HCT116 (cell line): ENCODE measurements at regions not wholly inside any gene's neighbourhood (a gene's known extent, or its start where the extent isn't known, plus 50 kb on each side); places are given as distances from the start of the nearest gene placed in this dataset.

Experiments
- ATAC-seq: fragments of 200-7000 bp; cut with Tn5 transposase; 2 replicates; pipeline ENCODE4 v1.9.1; 2020; ENCODE audit warnings: mild to moderate bottlenecking, moderate library complexity
- BruUV-seq: library from RNA; stranded (reverse); fragments of 400-500 nt; replicated peaks from 2 replicates; lab custom pipeline; 2021; lab: Mats Ljungman, UMichigan
- CTCF ChIA-PET: fragments of 300-600 bp; sonication (Branson Sonifier 250); formaldehyde crosslinking; loops from one replicate; lab custom pipeline; 2021; ENCODE audit warnings: antibody characterized with exemption; lab: Charles Lee
- POLR2A ChIA-PET: fragments of 300-600, 350-600 bp; sonication (Branson Sonifier 250); formaldehyde crosslinking; loops from one replicate; lab custom pipeline; 2021; ENCODE audit warnings: antibody characterized with exemption; lab: Charles Lee
- RAD21 ChIA-PET, 2 experiments: fragments of 300-600 bp; sonication (Branson Sonifier 250); formaldehyde crosslinking; loops; one replicate each; lab custom pipeline; 2023; ENCODE audit warnings: low total read pairs in 2 of 2; ENCODE audit not compliant: uncharacterized antibody in 2 of 2, unreplicated experiment in 2 of 2, low non-redundant PET in 1 of 2; lab: Charles Lee
- DNase-seq: peaks from one replicate; pipeline ENCODE4 v3.0.0-alpha.2; 2010; ENCODE audit warnings: low read depth, low spot score
- H2AFZ ChIP-seq: fragments of 200-600 bp; shearing (Covaris generic), sonication (generic); 2 replicates; pipeline ENCODE4 v1.6.1; 2017; ENCODE audit warnings: low read depth, mixed run types, mixed read lengths, antibody characterized with exemption, low read length; ENCODE audit not compliant: poor library complexity, severe bottlenecking
- H3K27ac ChIP-seq: 2 replicates; pipeline ENCODE4 v1.5.1; 2012; ENCODE audit warnings: low read depth, low read length
- H3K27me3 ChIP-seq: fragments of 200-600 bp; sonication (generic); 2 replicates; pipeline ENCODE4 v1.6.1; 2016; ENCODE audit warnings: mixed run types, low read length, mixed read lengths; ENCODE audit not compliant: insufficient read depth
- H3K36me3 ChIP-seq, 2 experiments: fragments of 200-500 bp in 1 of 2; fragments of 200-600 bp in 1 of 2; sonication (Bioruptor generic) in 1 of 2; sonication (generic) in 1 of 2; 2 replicates each; pipeline versions ENCODE4 v1.5.1 to v1.6.1; 2014 to 2016; ENCODE audit warnings: low read length in 2 of 2, inconsistent platforms in 1 of 2, mixed read lengths in 1 of 2, mixed run types in 1 of 2; ENCODE audit not compliant: insufficient read depth in 2 of 2, control insufficient read depth in 1 of 2
- H3K4me1 ChIP-seq, 2 experiments: fragments of 200-600 bp in 1 of 2; sonication (generic) in 1 of 2; 2 replicates each; pipeline versions ENCODE4 v1.5.1 to v1.6.1; 2012 to 2017; ENCODE audit warnings: low read length in 2 of 2, inconsistent platforms in 1 of 2, mild to moderate bottlenecking in 1 of 2, mixed read lengths in 1 of 2, mixed run types in 1 of 2, moderate library complexity in 1 of 2; ENCODE audit not compliant: insufficient read depth in 2 of 2, control insufficient read depth in 1 of 2
- H3K4me2 ChIP-seq: fragments of 200-600 bp; sonication (generic); 2 replicates; pipeline ENCODE4 v1.6.1; 2017; ENCODE audit warnings: mixed run types, low read length, mixed read lengths
- H3K4me3 ChIP-seq, 2 experiments: fragments of 200-600 bp in 1 of 2; sonication (generic) in 1 of 2; replicated peaks in 1 of 2; 2 replicates each; pipeline ENCODE4 v1.5.1; 2011 to 2016; ENCODE audit warnings: low read length in 2 of 2, control low read depth in 1 of 2, low read depth in 1 of 2, mild to moderate bottlenecking in 1 of 2, mixed read lengths in 1 of 2, mixed run types in 1 of 2
- H3K79me2 ChIP-seq: fragments of 200-600 bp; sonication (generic); 2 replicates; pipeline ENCODE4 v1.6.1; 2017; ENCODE audit warnings: mild to moderate bottlenecking, mixed run types, low read length, moderate library complexity, mixed read lengths; ENCODE audit not compliant: insufficient read depth
- H3K9ac ChIP-seq: fragments of 200-600 bp; sonication (generic); 2 replicates; pipeline ENCODE4 v1.6.1; 2016; ENCODE audit warnings: low read length, mixed read lengths
- H3K9me2 ChIP-seq: fragments of 200-600 bp; sonication (generic), shearing (Covaris generic); 2 replicates; pipeline ENCODE4 v1.6.1; 2017; ENCODE audit warnings: mixed run types, mild to moderate bottlenecking, moderate library complexity; ENCODE audit not compliant: insufficient read depth
- H3K9me3 ChIP-seq, 2 experiments: fragments of 200-500 bp in 1 of 2; fragments of 200-600 bp in 1 of 2; sonication (Bioruptor generic) in 1 of 2; sonication (generic) in 1 of 2; 2 replicates each; pipeline ENCODE4 v1.6.1; 2014 to 2017; ENCODE audit warnings: low read length in 2 of 2, mixed read lengths in 2 of 2, inconsistent platforms in 1 of 2, low read depth in 1 of 2, mild to moderate bottlenecking in 1 of 2, mixed run types in 1 of 2, moderate library complexity in 1 of 2; ENCODE audit not compliant: control insufficient read depth in 1 of 2, insufficient read depth in 1 of 2
- H4K20me1 ChIP-seq: fragments of 200-600 bp; sonication (generic), shearing (Covaris generic); 2 replicates; pipeline ENCODE4 v1.6.1; 2017; ENCODE audit warnings: mixed run types, mild to moderate bottlenecking, moderate library complexity; ENCODE audit not compliant: insufficient read depth
- CBX3 ChIP-seq: IDR thresholded peaks from 2 replicates; pipeline ENCODE4 v1.6.1; 2012; ENCODE audit warnings: low read depth
- CEBPB ChIP-seq: IDR thresholded peaks from 2 replicates; pipeline ENCODE4 v1.6.1; 2012; ENCODE audit warnings: low read depth
- EGR1 ChIP-seq: IDR thresholded peaks from 2 replicates; pipeline ENCODE4 v1.6.1; 2012; ENCODE audit warnings: low read depth
- ELF1 ChIP-seq: IDR thresholded peaks from 2 replicates; pipeline ENCODE4 v1.6.1; 2012; ENCODE audit warnings: low read depth, borderline replicate concordance
- EZH2 ChIP-seq: fragments of 200-600 bp; sonication (generic); IDR thresholded peaks from 2 replicates; pipeline ENCODE4 v1.6.1; 2017; ENCODE audit warnings: antibody characterized with exemption, mixed run types
- EZH2phosphoT487 ChIP-seq: fragments of 200-600 bp; IDR thresholded peaks from 2 replicates; pipeline ENCODE4 v1.6.1; 2018; ENCODE audit warnings: antibody characterized with exemption, borderline replicate concordance
- JUND ChIP-seq: IDR thresholded peaks from 2 replicates; pipeline ENCODE4 v1.6.1; 2012
- POLR2AphosphoS5 ChIP-seq: IDR thresholded peaks from 2 replicates; pipeline ENCODE4 v1.6.1; 2011; ENCODE audit warnings: mild to moderate bottlenecking, low read depth, low read length, moderate library complexity
- RAD21 ChIP-seq: IDR thresholded peaks from 2 replicates; pipeline ENCODE4 v1.6.1; 2012; ENCODE audit warnings: low read depth, mild to moderate bottlenecking
- REST ChIP-seq: IDR thresholded peaks from 2 replicates; pipeline ENCODE4 v1.6.1; 2012; ENCODE audit warnings: low read depth
- SIN3A ChIP-seq: IDR thresholded peaks from 2 replicates; pipeline ENCODE4 v1.6.1; 2012; ENCODE audit warnings: low read depth
- SP1 ChIP-seq: IDR thresholded peaks from 2 replicates; pipeline ENCODE4 v1.6.1; 2012; ENCODE audit warnings: low read depth
- SRF ChIP-seq: IDR thresholded peaks from 2 replicates; pipeline ENCODE4 v1.6.1; 2012; ENCODE audit warnings: low read depth
- YY1 ChIP-seq: IDR thresholded peaks from 2 replicates; pipeline ENCODE4 v1.6.1; 2011; ENCODE audit warnings: low read length, low read depth, moderate library complexity, mild to moderate bottlenecking; ENCODE audit not compliant: insufficient replicate concordance; ENCODE audit errors: extremely low read depth
- ZFX ChIP-seq: fragments of 450-650 bp; IDR thresholded peaks from 2 replicates; pipeline ENCODE4 v1.6.1; 2017
- ZNF274 ChIP-seq: fragments of 200-500 bp; sonication (Bioruptor generic); IDR thresholded peaks from 2 replicates; pipeline ENCODE4 v1.6.1; 2014; ENCODE audit warnings: mild to moderate bottlenecking, low read depth, low read length, inconsistent platforms
- intact Hi-C: fragments of 100-400 bp; cut with micrococcal nuclease; formaldehyde crosslinking; loops from 2 replicates; pipeline ENCODE4 v1.10.0; 2022
- TF ChIP-seq, protein P1 (sequence below): IDR thresholded peaks from 2 replicates; pipeline ENCODE4 v1.6.1; 2012
- TF ChIP-seq, protein P2 (sequence below): IDR thresholded peaks from 2 replicates; pipeline ENCODE4 v1.6.1; 2012
- TF ChIP-seq, protein P3 (sequence below), 3 experiments: fragments of 200-600 bp in 1 of 3; sonication (generic) in 1 of 3; IDR thresholded peaks in 2 of 3; conservative IDR thresholded peaks in 1 of 3; 2 replicates each; pipeline ENCODE4 v1.5.1; 2012 to 2017; ENCODE audit warnings: low read depth in 2 of 3, low read length in 2 of 3, antibody characterized with exemption in 1 of 3, borderline replicate concordance in 1 of 3, control low read depth in 1 of 3, mild to moderate bottlenecking in 1 of 3, mixed read lengths in 1 of 3, mixed run types in 1 of 3, moderate library complexity in 1 of 3; ENCODE audit not compliant: insufficient read depth in 1 of 3

DNA sequence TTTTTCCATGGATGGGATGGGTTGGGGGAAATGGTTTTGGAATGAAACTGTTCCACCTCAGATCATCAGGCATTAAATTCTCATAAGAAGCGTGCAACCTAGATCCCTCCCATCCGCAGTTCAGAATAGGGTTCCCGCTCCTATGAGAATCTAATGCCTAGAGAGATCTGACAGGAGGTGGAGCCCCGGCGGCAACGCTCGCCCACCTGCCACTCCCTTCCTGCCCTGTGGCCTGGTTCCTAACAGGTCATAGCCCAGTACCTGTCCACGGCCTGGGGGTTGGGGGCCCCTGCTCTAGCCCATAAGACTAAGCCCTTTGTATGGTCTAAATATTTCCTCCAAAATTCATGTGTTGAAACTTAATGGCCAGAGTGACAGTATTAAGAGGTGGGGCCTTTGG lies 92.3 kb upstream of the SALL4 start:
- Histone ChIP-seq H3K79me2 (no peaks in the 10 kb centered on the region), H3K36me3 (no peaks in the 10 kb centered on the region), H3K4me1 (peaks cover 0 to under 1% of the 10 kb centered on the region in 2 experiments; a peak in 2 of 4 replicates), H3K27me3 (no peaks in the 10 kb centered on the region), H4K20me1 (no peaks in the 10 kb centered on the region), H3K27ac (no peak overlapping the region), H3K4me3 (no peak overlapping the region), H3K9me2 (no peaks in the 10 kb centered on the region), H2AFZ (no peak overlapping the region), H3K9ac (no peak overlapping the region), H3K4me2 (no peak overlapping the region), H3K9me3 (no peaks in the 10 kb centered on the region)
- intact Hi-C loops: no loop called here
- TF ChIP-seq CEBPB (no peak), ZNF274 (no peak), EZH2 (no peak), ELF1 (no peak), SIN3A (no peak), POLR2AphosphoS5 (no peak), EGR1 (no peak), REST (no peak), RAD21 (no peak), ZFX (no peak), JUND (no peak), EZH2phosphoT487 (no peak), CBX3 (no peak), SRF (no peak), YY1 (no peak), SP1 (no peak)
- TF ChIP-seq, protein P1, sequence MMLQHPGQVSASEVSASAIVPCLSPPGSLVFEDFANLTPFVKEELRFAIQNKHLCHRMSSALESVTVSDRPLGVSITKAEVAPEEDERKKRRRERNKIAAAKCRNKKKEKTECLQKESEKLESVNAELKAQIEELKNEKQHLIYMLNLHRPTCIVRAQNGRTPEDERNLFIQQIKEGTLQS: no peak
- TF ChIP-seq, protein P2, sequence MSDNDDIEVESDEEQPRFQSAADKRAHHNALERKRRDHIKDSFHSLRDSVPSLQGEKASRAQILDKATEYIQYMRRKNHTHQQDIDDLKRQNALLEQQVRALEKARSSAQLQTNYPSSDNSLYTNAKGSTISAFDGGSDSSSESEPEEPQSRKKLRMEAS: no peak
- TF ChIP-seq, protein P3, sequence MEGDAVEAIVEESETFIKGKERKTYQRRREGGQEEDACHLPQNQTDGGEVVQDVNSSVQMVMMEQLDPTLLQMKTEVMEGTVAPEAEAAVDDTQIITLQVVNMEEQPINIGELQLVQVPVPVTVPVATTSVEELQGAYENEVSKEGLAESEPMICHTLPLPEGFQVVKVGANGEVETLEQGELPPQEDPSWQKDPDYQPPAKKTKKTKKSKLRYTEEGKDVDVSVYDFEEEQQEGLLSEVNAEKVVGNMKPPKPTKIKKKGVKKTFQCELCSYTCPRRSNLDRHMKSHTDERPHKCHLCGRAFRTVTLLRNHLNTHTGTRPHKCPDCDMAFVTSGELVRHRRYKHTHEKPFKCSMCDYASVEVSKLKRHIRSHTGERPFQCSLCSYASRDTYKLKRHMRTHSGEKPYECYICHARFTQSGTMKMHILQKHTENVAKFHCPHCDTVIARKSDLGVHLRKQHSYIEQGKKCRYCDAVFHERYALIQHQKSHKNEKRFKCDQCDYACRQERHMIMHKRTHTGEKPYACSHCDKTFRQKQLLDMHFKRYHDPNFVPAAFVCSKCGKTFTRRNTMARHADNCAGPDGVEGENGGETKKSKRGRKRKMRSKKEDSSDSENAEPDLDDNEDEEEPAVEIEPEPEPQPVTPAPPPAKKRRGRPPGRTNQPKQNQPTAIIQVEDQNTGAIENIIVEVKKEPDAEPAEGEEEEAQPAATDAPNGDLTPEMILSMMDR (IDR thresholded peaks at IDR 0.05 in 2 of 3, conservative IDR thresholded peaks at IDR 0.05 in 1 of 3; ENCODE audit: borderline replicate concordance in 1 of 3, insufficient read depth in 1 of 3, low read depth in 2 of 3, low read length in 2 of 3): no peak
- ChIA-PET RAD21 (no interaction called here), POLR2A (no interaction called here), CTCF (no interaction called here)
- ATAC-seq: no peak
- no peak for DNase-seq
- no TSS peak for BruUV-seq
